ENCODE measurements at regions not wholly inside any gene's neighbourhood (a gene's known extent, or its start where the extent isn't known, plus 50 kb on each side); places are given as distances from the start of the nearest gene placed in this dataset.

GRCh38 chrX:67100031-67100884 lies 443.6 kb upstream of the AR start:
- TF ChIP-seq, protein P1, sequence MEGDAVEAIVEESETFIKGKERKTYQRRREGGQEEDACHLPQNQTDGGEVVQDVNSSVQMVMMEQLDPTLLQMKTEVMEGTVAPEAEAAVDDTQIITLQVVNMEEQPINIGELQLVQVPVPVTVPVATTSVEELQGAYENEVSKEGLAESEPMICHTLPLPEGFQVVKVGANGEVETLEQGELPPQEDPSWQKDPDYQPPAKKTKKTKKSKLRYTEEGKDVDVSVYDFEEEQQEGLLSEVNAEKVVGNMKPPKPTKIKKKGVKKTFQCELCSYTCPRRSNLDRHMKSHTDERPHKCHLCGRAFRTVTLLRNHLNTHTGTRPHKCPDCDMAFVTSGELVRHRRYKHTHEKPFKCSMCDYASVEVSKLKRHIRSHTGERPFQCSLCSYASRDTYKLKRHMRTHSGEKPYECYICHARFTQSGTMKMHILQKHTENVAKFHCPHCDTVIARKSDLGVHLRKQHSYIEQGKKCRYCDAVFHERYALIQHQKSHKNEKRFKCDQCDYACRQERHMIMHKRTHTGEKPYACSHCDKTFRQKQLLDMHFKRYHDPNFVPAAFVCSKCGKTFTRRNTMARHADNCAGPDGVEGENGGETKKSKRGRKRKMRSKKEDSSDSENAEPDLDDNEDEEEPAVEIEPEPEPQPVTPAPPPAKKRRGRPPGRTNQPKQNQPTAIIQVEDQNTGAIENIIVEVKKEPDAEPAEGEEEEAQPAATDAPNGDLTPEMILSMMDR (IDR thresholded peaks at IDR 0.05) = no peak
- Histone ChIP-seq H3K4me1 (no peaks in the 10 kb centered on the region), H3K27me3 (no peaks in the 10 kb centered on the region), H3K36me3 (no peaks in the 10 kb centered on the region), H3K9me3 (no peaks in the 10 kb centered on the region), H3K27ac (no peak overlapping the region), H3K4me3 (no peak overlapping the region)
- no peak for DNase-seq (ENCODE audit: low spot score in 2 of 2)
- intact Hi-C loops (cut with DNase I) = no loop called here

DNA sequence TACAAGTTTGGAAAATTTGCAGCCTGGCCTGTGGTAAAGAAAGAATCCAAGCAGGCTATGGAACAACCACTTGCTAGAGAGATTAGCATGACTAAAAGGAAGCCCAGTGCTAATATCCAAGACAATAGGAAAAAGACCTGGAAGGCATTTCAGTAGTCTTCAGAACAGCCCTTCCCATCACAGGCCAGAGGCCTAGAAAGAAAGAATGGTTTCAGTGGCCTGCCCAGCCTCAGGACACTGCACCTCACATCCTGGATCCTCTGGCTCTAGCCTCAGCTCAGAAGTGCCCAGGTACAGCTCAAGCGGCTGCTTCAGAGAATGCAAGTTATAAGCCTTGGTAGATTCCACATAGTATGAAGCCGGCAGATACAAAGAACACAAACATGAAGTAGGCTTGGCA lies 449.8 kb upstream of the AR start:
- Histone ChIP-seq H3K4me1 (no peaks in the 10 kb centered on the region), H3K27me3 (no peaks in the 10 kb centered on the region), H3K4me3 (no peak overlapping the region), H3K36me3 (no peaks in the 10 kb centered on the region), H3K27ac (no peak overlapping the region), H3K9me3 (no peaks in the 10 kb centered on the region)
- intact Hi-C loops (cut with DNase I) = no loop called here
- no peak for DNase-seq (ENCODE audit: low spot score in 2 of 2)
- TF ChIP-seq, protein P1 (IDR thresholded peaks at IDR 0.05) = no peak

GRCh38 chrX:67050760-67051159 lies 411.9 kb upstream of the EDA2R start:
- Histone ChIP-seq H3K9me3 (no peaks in the 10 kb centered on the region), H3K36me3 (no peaks in the 10 kb centered on the region), H3K4me1 (no peaks in the 10 kb centered on the region), H3K27ac (no peak overlapping the region), H3K4me3 (no peak overlapping the region), H3K27me3 (no peaks in the 10 kb centered on the region)
- intact Hi-C loops (cut with DNase I) = no loop called here
- TF ChIP-seq, protein P1 (IDR thresholded peaks at IDR 0.05) = no peak
- no peak for DNase-seq (ENCODE audit: low spot score in 2 of 2)

DNA sequence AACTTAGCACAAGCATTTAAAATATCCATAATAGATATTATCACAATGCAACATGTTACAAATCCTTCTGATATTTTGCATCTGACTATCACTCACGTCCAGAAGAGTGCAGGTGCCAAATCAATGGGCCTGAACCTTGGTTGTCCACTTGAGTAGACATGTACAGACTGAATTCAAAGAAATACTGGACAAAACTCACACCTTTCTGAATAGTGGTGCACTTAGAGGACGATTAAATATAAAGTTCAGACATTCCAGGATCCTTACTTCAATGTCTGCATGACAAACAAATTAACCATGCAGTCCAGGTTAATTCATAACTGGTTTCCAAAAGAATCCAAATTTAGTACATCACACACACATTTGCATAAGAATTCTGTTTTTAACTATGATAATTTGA lies 406.0 kb upstream of the EDA2R start:
- no peak overlapping the region for H3K4me3 ChIP-seq
- intact Hi-C loops (cut with DNase I) = no loop called here
- H3K4me1 ChIP-seq = no peaks in the 10 kb centered on the region
- TF ChIP-seq, protein P1 (IDR thresholded peaks at IDR 0.05) = no peak
- H3K27me3 ChIP-seq = no peaks in the 10 kb centered on the region
- H3K27ac ChIP-seq = no peak overlapping the region
- no peak for DNase-seq (ENCODE audit: low spot score in 2 of 2)
- no peaks in the 10 kb centered on the region for H3K9me3 ChIP-seq
- H3K36me3 ChIP-seq = no peaks in the 10 kb centered on the region

DNA sequence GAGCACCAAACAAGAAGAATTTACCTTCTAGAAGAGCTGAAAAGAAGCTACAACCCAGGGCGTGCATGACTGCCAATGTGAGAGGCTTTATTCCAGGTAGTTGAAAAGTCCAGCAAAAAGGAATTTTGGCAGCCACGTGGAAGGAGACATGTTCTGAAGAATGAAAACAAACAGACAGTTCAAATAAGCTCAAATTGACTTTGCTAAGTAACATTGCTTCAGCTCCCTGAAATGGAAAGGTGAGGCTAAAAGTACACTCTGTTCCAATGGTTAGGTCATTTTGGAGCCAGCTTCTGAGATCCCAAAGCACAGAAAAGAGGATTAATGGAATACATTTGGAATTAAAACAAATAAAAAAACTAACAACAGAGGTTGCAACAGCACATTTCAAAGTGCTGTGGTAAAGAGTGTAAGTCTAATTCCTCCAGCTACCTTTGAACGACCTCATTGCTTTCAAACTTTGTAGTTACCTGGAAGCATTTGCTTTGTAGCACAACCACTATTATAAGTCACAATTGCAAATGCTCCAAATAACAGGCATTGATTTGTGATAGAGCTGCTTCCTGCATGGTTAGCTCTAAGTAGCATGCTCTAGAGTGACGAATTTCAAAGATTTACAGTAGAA lies 405.3 kb upstream of the EDA2R start:
- no peak for DNase-seq (ENCODE audit: low spot score in 2 of 2)
- H3K36me3 ChIP-seq = no peaks in the 10 kb centered on the region
- H3K4me3 ChIP-seq = no peak overlapping the region
- H3K9me3 ChIP-seq = no peaks in the 10 kb centered on the region
- no peaks in the 10 kb centered on the region for H3K4me1 ChIP-seq
- no peak overlapping the region for H3K27ac ChIP-seq
- TF ChIP-seq, protein P1 (IDR thresholded peaks at IDR 0.05) = no peak
- no peaks in the 10 kb centered on the region for H3K27me3 ChIP-seq
- intact Hi-C loops (cut with DNase I) = no loop called here
